ENCODE measurements at regions not wholly inside any gene's neighbourhood (a gene's known extent, or its start where the extent isn't known, plus 50 kb on each side); places are given as distances from the start of the nearest gene placed in this dataset.

- Histone ChIP-seq H2BK12ac (ENCODE audit: low read length in 2 of 2) (no peak overlapping the region), H3K79me1 (replicated peaks; ENCODE audit: low read length, poor library complexity, severe bottlenecking) (no peaks in the 10 kb centered on the region), H3K27me3 (ENCODE audit: control insufficient read depth in 1 of 2, insufficient read depth in 1 of 2, low read length in 2 of 2) (no peaks in the 10 kb centered on the region), H2BK5ac (ENCODE audit: low read depth, low read length, poor library complexity, severe bottlenecking) (no peak overlapping the region), H2AFZ (ENCODE audit: low read depth, low read length) (no peak overlapping the region), H3K4me2 (ENCODE audit: low read length, poor library complexity, severe bottlenecking) (no peak overlapping the region), H3K9ac (ENCODE audit: low read length) (no peak overlapping the region), H2AK5ac (ENCODE audit: low read length, severe bottlenecking) (no peak overlapping the region), H2BK120ac (ENCODE audit: low read depth, low read length) (no peak overlapping the region), H3K4me1 (ENCODE audit: control insufficient read depth, insufficient read depth, low read depth, low read length) (no peaks in the 10 kb centered on the region), H3K4ac (ENCODE audit: low read depth in 1 of 2, low read length in 2 of 2) (no peak overlapping the region), H3K18ac (ENCODE audit: low read depth in 1 of 2, low read length in 2 of 2) (no peak overlapping the region), H3K4me3 (ENCODE audit: insufficient read depth in 1 of 2, low read depth in 1 of 2, low read length in 2 of 2) (no peak overlapping the region), H2BK15ac (ENCODE audit: low read depth, poor library complexity, severe bottlenecking) (no peak overlapping the region), H3K27ac (ENCODE audit: low read length, poor library complexity, severe bottlenecking) (no peak overlapping the region), H4K8ac (ENCODE audit: low read length) (no peak overlapping the region), H3K36me3 (ENCODE audit: control insufficient read depth in 1 of 2, insufficient read depth in 2 of 2, low read depth in 1 of 2, low read length in 2 of 2) (no peaks in the 10 kb centered on the region), H3K23ac (ENCODE audit: low read length in 2 of 2) (no peak overlapping the region), H3K9me3 (ENCODE audit: control insufficient read depth, low read length) (no peaks in the 10 kb centered on the region), H4K91ac (ENCODE audit: low read length) (no peak overlapping the region), H3K14ac (ENCODE audit: low read length in 2 of 2) (no peak overlapping the region)
- no peak for DNase-seq
- WGBS: 89% methylated on average over 6 of the region's 8 CpGs
Measured at GRCh38 chr2:147197754-147198483, 646.9 kb upstream of the ACVR2A start.

GRCh38 chr2:147182260-147182659 lies 662.6 kb upstream of the ACVR2A start:
- Histone ChIP-seq H3K18ac (ENCODE audit: low read depth in 1 of 2, low read length in 2 of 2) (no peak overlapping the region), H3K79me1 (replicated peaks; ENCODE audit: low read length, poor library complexity, severe bottlenecking) (no peaks in the 10 kb centered on the region), H2BK5ac (ENCODE audit: low read depth, low read length, poor library complexity, severe bottlenecking) (no peak overlapping the region), H3K4ac (ENCODE audit: low read depth in 1 of 2, low read length in 2 of 2) (no peak overlapping the region), H2BK12ac (ENCODE audit: low read length in 2 of 2) (no peak overlapping the region), H3K14ac (ENCODE audit: low read length in 2 of 2) (no peak overlapping the region), H3K4me3 (ENCODE audit: insufficient read depth in 1 of 2, low read depth in 1 of 2, low read length in 2 of 2) (no peak overlapping the region), H3K9ac (ENCODE audit: low read length) (no peak overlapping the region), H2BK15ac (ENCODE audit: low read depth, poor library complexity, severe bottlenecking) (no peak overlapping the region), H3K27me3 (ENCODE audit: control insufficient read depth in 1 of 2, insufficient read depth in 1 of 2, low read length in 2 of 2) (no peaks in the 10 kb centered on the region), H2AFZ (ENCODE audit: low read depth, low read length) (no peak overlapping the region), H3K9me3 (ENCODE audit: control insufficient read depth, low read length) (peaks cover 7% of the 10 kb centered on the region), H3K27ac (ENCODE audit: low read length, poor library complexity, severe bottlenecking) (no peak overlapping the region), H3K23ac (ENCODE audit: low read length in 2 of 2) (no peak overlapping the region), H4K8ac (ENCODE audit: low read length) (no peak overlapping the region), H2AK5ac (ENCODE audit: low read length, severe bottlenecking) (no peak overlapping the region), H3K4me1 (ENCODE audit: control insufficient read depth, insufficient read depth, low read depth, low read length) (no peaks in the 10 kb centered on the region), H2BK120ac (ENCODE audit: low read depth, low read length) (no peak overlapping the region), H3K4me2 (ENCODE audit: low read length, poor library complexity, severe bottlenecking) (no peak overlapping the region), H4K91ac (ENCODE audit: low read length) (no peak overlapping the region), H3K36me3 (ENCODE audit: control insufficient read depth in 1 of 2, insufficient read depth in 2 of 2, low read depth in 1 of 2, low read length in 2 of 2) (no peaks in the 10 kb centered on the region)
- WGBS: 66% methylated on average over 4 of the region's 4 CpGs
- DNase-seq: no peak

GRCh38 chr2:147181351-147182029 lies 663.3 kb upstream of the ACVR2A start:
- Histone ChIP-seq H2BK120ac (ENCODE audit: low read depth, low read length) (no peak overlapping the region), H2BK15ac (ENCODE audit: low read depth, poor library complexity, severe bottlenecking) (no peak overlapping the region), H3K27ac (ENCODE audit: low read length, poor library complexity, severe bottlenecking) (no peak overlapping the region), H2AK5ac (ENCODE audit: low read length, severe bottlenecking) (no peak overlapping the region), H3K36me3 (ENCODE audit: control insufficient read depth in 1 of 2, insufficient read depth in 2 of 2, low read depth in 1 of 2, low read length in 2 of 2) (no peaks in the 10 kb centered on the region), H3K79me1 (replicated peaks; ENCODE audit: low read length, poor library complexity, severe bottlenecking) (no peaks in the 10 kb centered on the region), H4K8ac (ENCODE audit: low read length) (no peak overlapping the region), H3K4me3 (ENCODE audit: insufficient read depth in 1 of 2, low read depth in 1 of 2, low read length in 2 of 2) (no peak overlapping the region), H2BK5ac (ENCODE audit: low read depth, low read length, poor library complexity, severe bottlenecking) (no peak overlapping the region), H3K9me3 (ENCODE audit: control insufficient read depth, low read length) (peaks cover 7% of the 10 kb centered on the region), H3K18ac (ENCODE audit: low read depth in 1 of 2, low read length in 2 of 2) (no peak overlapping the region), H3K9ac (ENCODE audit: low read length) (no peak overlapping the region), H3K27me3 (ENCODE audit: control insufficient read depth in 1 of 2, insufficient read depth in 1 of 2, low read length in 2 of 2) (no peaks in the 10 kb centered on the region), H4K91ac (ENCODE audit: low read length) (no peak overlapping the region), H3K4ac (ENCODE audit: low read depth in 1 of 2, low read length in 2 of 2) (no peak overlapping the region), H2AFZ (ENCODE audit: low read depth, low read length) (no peak overlapping the region), H2BK12ac (ENCODE audit: low read length in 2 of 2) (no peak overlapping the region), H3K4me1 (ENCODE audit: control insufficient read depth, insufficient read depth, low read depth, low read length) (no peaks in the 10 kb centered on the region), H3K14ac (ENCODE audit: low read length in 2 of 2) (no peak overlapping the region), H3K4me2 (ENCODE audit: low read length, poor library complexity, severe bottlenecking) (no peak overlapping the region), H3K23ac (ENCODE audit: low read length in 2 of 2) (no peak overlapping the region)
- DNase-seq: no peak
- WGBS: 52% methylated on average over 2 of the region's 2 CpGs

GRCh38 chr2:147177071-147177857 lies 667.6 kb upstream of the ACVR2A start:
- H3K4ac ChIP-seq (ENCODE audit: low read depth in 1 of 2, low read length in 2 of 2): no peak overlapping the region

More at GRCh38 chr2:147177071-147177857, 667.6 kb upstream of the ACVR2A start:
- H4K8ac ChIP-seq (ENCODE audit: low read length): no peak overlapping the region
- no peak overlapping the region for H3K14ac ChIP-seq (ENCODE audit: low read length in 2 of 2)
- no peak overlapping the region for H4K91ac ChIP-seq (ENCODE audit: low read length)
- H3K9ac ChIP-seq (ENCODE audit: low read length): peak overlapping the region; percentile 13
- no peak overlapping the region for H2BK12ac ChIP-seq (ENCODE audit: low read length in 2 of 2)
- no peak overlapping the region for H3K23ac ChIP-seq (ENCODE audit: low read length in 2 of 2)
- no peaks in the 10 kb centered on the region for H3K36me3 ChIP-seq (ENCODE audit: control insufficient read depth in 1 of 2, insufficient read depth in 2 of 2, low read depth in 1 of 2, low read length in 2 of 2)
- H3K4me2 ChIP-seq (ENCODE audit: low read length, poor library complexity, severe bottlenecking): no peak overlapping the region
- no peak overlapping the region for H2AK5ac ChIP-seq (ENCODE audit: low read length, severe bottlenecking)
- H3K79me1 ChIP-seq (replicated peaks; ENCODE audit: low read length, poor library complexity, severe bottlenecking): no peaks in the 10 kb centered on the region
- H3K4me1 ChIP-seq (ENCODE audit: control insufficient read depth, insufficient read depth, low read depth, low read length): no peaks in the 10 kb centered on the region
- H2BK120ac ChIP-seq (ENCODE audit: low read depth, low read length): no peak overlapping the region
- no peaks in the 10 kb centered on the region for H3K9me3 ChIP-seq (ENCODE audit: control insufficient read depth, low read length)
- no peak overlapping the region for H2BK15ac ChIP-seq (ENCODE audit: low read depth, poor library complexity, severe bottlenecking)
- no peak for DNase-seq
- 80% methylated on average over 1 of the region's 1 CpG for WGBS
- no peak overlapping the region for H3K27ac ChIP-seq (ENCODE audit: low read length, poor library complexity, severe bottlenecking)
- H3K4me3 ChIP-seq (ENCODE audit: insufficient read depth in 1 of 2, low read depth in 1 of 2, low read length in 2 of 2): no peak overlapping the region
- no peak overlapping the region for H2AFZ ChIP-seq (ENCODE audit: low read depth, low read length)
- H2BK5ac ChIP-seq (ENCODE audit: low read depth, low read length, poor library complexity, severe bottlenecking): no peak overlapping the region
- H3K27me3 ChIP-seq (ENCODE audit: control insufficient read depth in 1 of 2, insufficient read depth in 1 of 2, low read length in 2 of 2): no peaks in the 10 kb centered on the region
- no peak overlapping the region for H3K18ac ChIP-seq (ENCODE audit: low read depth in 1 of 2, low read length in 2 of 2)
